GM12878 (cell line): ENCODE measurements at regions not wholly inside any gene's neighbourhood (a gene's known extent, or its start where the extent isn't known, plus 50 kb on each side); places are given as distances from the start of the nearest gene placed in this dataset.

ENCODE experiments used
- ATAC-seq: fragments of 200-7000 bp; cut with Tn5 transposase; 3 replicates; pipeline ENCODE4 v1.9.1; 2020; ENCODE audit warnings: mild to moderate bottlenecking, moderate library complexity
- BruUV-seq: library from RNA; stranded (reverse); fragments of 400-500 nt; replicated peaks from 2 replicates; lab custom pipeline; 2021; lab: Mats Ljungman, UMichigan
- CTCF ChIA-PET: fragments of 300-600 bp; sonication (Branson Sonifier 250); formaldehyde crosslinking; extraction: SDS; loops from one replicate; lab custom pipeline; 2021; ENCODE audit warnings: inconsistent platforms; lab: Yijun Ruan, JAX
- POLR2A ChIA-PET: fragments of 350-600 bp; formaldehyde crosslinking; extraction: SDS; loops from one replicate; lab custom pipeline; 2021; ENCODE audit warnings: inconsistent platforms; lab: Charles Lee
- RAD21 ChIA-PET: fragments of 300-600 bp; sonication (Branson Sonifier 250); formaldehyde crosslinking; loops from one replicate; lab custom pipeline; 2023; ENCODE audit warnings: antibody characterized with exemption; ENCODE audit not compliant: unreplicated experiment; lab: Charles Lee
- SMC1A ChIA-PET: fragments of 300-600 bp; sonication (Branson Sonifier 250); formaldehyde crosslinking; loops from one replicate; lab custom pipeline; 2023; ENCODE audit not compliant: unreplicated experiment, uncharacterized antibody; lab: Charles Lee
- DNase-seq: peaks from one replicate; pipeline ENCODE4 v3.0.0-alpha.2; 2011; ENCODE audit warnings: low read depth, low spot score
- FAIRE-seq: peaks from 3 replicates; lab custom pipeline; 2011; peaks lifted over from hg19 to GRCh38; lab: Jason Lieb, UNC
- H2AFZ ChIP-seq: 2 replicates; pipeline ENCODE4 v1.6.0; 2011; ENCODE audit warnings: low read depth, low read length, control low read depth; ENCODE audit not compliant: control insufficient read depth
- H3K27ac ChIP-seq: 2 replicates; pipeline ENCODE4 v1.5.1; 2011; ENCODE audit warnings: control low read depth; ENCODE audit not compliant: control insufficient read depth, insufficient read depth
- H3K27me3 ChIP-seq, 2 experiments: replicated peaks in 1 of 2; 2 replicates each; pipeline versions ENCODE4 v1.6.0 to v1.6.1; 2011; ENCODE audit warnings: low read length in 1 of 2; ENCODE audit not compliant: control insufficient read depth in 2 of 2, insufficient read depth in 2 of 2
- H3K36me3 ChIP-seq, 2 experiments: 2 replicates each; pipeline ENCODE4 v1.5.1; 2011; ENCODE audit warnings: low read length in 1 of 2; ENCODE audit not compliant: control insufficient read depth in 2 of 2, insufficient read depth in 2 of 2
- H3K4me1 ChIP-seq: 2 replicates; pipeline ENCODE4 v1.6.1; 2011; ENCODE audit warnings: mild to moderate bottlenecking, low read length, moderate library complexity, mixed read lengths; ENCODE audit not compliant: control insufficient read depth, insufficient read depth
- H3K4me2 ChIP-seq: 2 replicates; pipeline ENCODE4 v1.6.0; 2011; ENCODE audit warnings: control low read depth; ENCODE audit not compliant: control insufficient read depth, insufficient read depth
- H3K4me3 ChIP-seq: fragments of 200-600 bp; sonication (generic); 2 replicates; pipeline ENCODE4 v1.5.1; 2016
- H3K79me2 ChIP-seq: 2 replicates; pipeline ENCODE4 v1.6.0; 2011; ENCODE audit warnings: low read length; ENCODE audit not compliant: control insufficient read depth, insufficient read depth
- H3K9ac ChIP-seq: 2 replicates; pipeline ENCODE4 v1.8.0; 2011; ENCODE audit warnings: low read length, control low read depth, mixed read lengths; ENCODE audit not compliant: control insufficient read depth, insufficient read depth
- H3K9me3 ChIP-seq: replicated peaks from 3 replicates; pipeline ENCODE4 v1.5.1; 2011; ENCODE audit warnings: mild to moderate bottlenecking, low read length; ENCODE audit not compliant: control insufficient read depth, insufficient read depth
- H4K20me1 ChIP-seq: 2 replicates; pipeline ENCODE4 v1.6.0; 2011; ENCODE audit not compliant: control insufficient read depth, insufficient read depth
- CBFB ChIP-seq: IDR thresholded peaks from 2 replicates; pipeline ENCODE4 v1.6.1; 2016; ENCODE audit warnings: antibody characterized with exemption, low read depth
- E2F4 ChIP-seq: IDR thresholded peaks from 2 replicates; pipeline ENCODE4 v1.6.1; 2012; ENCODE audit warnings: low read depth, low read length, improper control_type of control experiment
- NFYB ChIP-seq: IDR thresholded peaks from 2 replicates; pipeline ENCODE4 v1.6.1; 2011; ENCODE audit warnings: low read depth, mild to moderate bottlenecking, low read length, improper control_type of control experiment, moderate library complexity; ENCODE audit not compliant: insufficient read depth
- RBBP5 ChIP-seq: fragments of 200-600 bp; sonication (generic); conservative IDR thresholded peaks from 2 replicates; pipeline ENCODE4 v1.6.1; 2016
- SUPT20H ChIP-seq: IDR thresholded peaks from 2 replicates; pipeline ENCODE4 v1.6.1; 2011; ENCODE audit warnings: low read depth, mild to moderate bottlenecking, low read length, moderate library complexity, borderline replicate concordance; ENCODE audit not compliant: control insufficient read depth
- TBL1XR1 ChIP-seq: IDR thresholded peaks from 2 replicates; pipeline ENCODE4 v1.6.1; 2012; ENCODE audit warnings: low read depth, low read length, improper control_type of control experiment
- ZNF217 ChIP-seq: fragments of 450-650 bp; IDR thresholded peaks from 2 replicates; pipeline ENCODE4 v1.6.1; 2017; ENCODE audit warnings: antibody characterized with exemption, mild to moderate bottlenecking
- WGBS: methylation state at CpG from one replicate; pipeline ENCODE4 v1.1.6; 2016; ENCODE audit warnings: low lambda C conversion rate; ENCODE audit not compliant: insufficient replicate concordance, insufficient coverage; ENCODE audit errors: missing lambda C conversion rate; 5-methylcytosine and 5-hydroxymethylcytosine counted together
- in situ Hi-C: fragments of 300-500 bp; cut with MboI; formaldehyde crosslinking; loops from 9 replicates; pipeline ENCODE4 v1.14.3; 2018; ENCODE audit warnings: mixed read lengths
- intact Hi-C: fragments of 100-400 bp; cut with micrococcal nuclease; formaldehyde crosslinking; loops from one replicate; pipeline ENCODE4 v1.14.2; 2022; ENCODE audit not compliant: unreplicated experiment

GRCh38 chr3:144121661-144122060, 150.0 kb downstream of the DIPK2A start:
- TF ChIP-seq E2F4 = no peak
- Histone ChIP-seq H3K9me3 (peaks cover 2% of the 10 kb centered on the region; the same call in 2 of the 3 replicates), H4K20me1 (no peaks in the 10 kb centered on the region), H3K79me2 (no peaks in the 10 kb centered on the region), H3K27ac (no peak overlapping the region), H3K4me1 (no peaks in the 10 kb centered on the region), H3K9ac (no peak overlapping the region), H2AFZ (no peak overlapping the region), H3K36me3 (no peaks in the 10 kb centered on the region), H3K4me3 (no peak overlapping the region), H3K27me3 (no peaks in the 10 kb centered on the region), H3K4me2 (no peak overlapping the region)
- ChIA-PET CTCF (no interaction called here), SMC1A (no interaction called here), RAD21 (no interaction called here), POLR2A (no interaction called here)
- FAIRE-seq (no peak), ATAC-seq (no peak), DNase-seq (no peak)
- intact Hi-C loops (no loop called here), in situ Hi-C loops (no loop called here)
- no TSS peak for BruUV-seq

- ATAC-seq = no peak
Measured at GRCh38 chr3:144127014-144127413, 155.4 kb downstream of the DIPK2A start.

More at GRCh38 chr3:144127014-144127413, 155.4 kb downstream of the DIPK2A start:
- Histone ChIP-seq H3K4me3 (peak overlapping the region; percentile 3; the same call in 1 of the 2 replicates), H2AFZ (peak overlapping the region; percentile 92), H3K27ac (peak overlapping the region; percentile 91), H3K36me3 (no peaks in the 10 kb centered on the region), H3K4me2 (peak overlapping the region; percentile 89; the same call in 1 of the 2 replicates), H3K9me3 (peaks cover 2% of the 10 kb centered on the region; the same call in 2 of the 3 replicates), H3K9ac (no peak overlapping the region), H3K79me2 (no peaks in the 10 kb centered on the region), H3K27me3 (no peaks in the 10 kb centered on the region), H4K20me1 (no peaks in the 10 kb centered on the region), H3K4me1 (peaks cover 19% of the 10 kb centered on the region; the same call in 1 of the 2 replicates)
- ChIA-PET CTCF (interaction anchor here (1.0 to 3.0 kb wide), 3 partner anchors 12 to 155 kb away, joined by 3 to 16 read pairs (median 8); partner anchors contain the start of gene DIPK2A), POLR2A (interaction anchor here (1.3 to 2.4 kb wide), 2 partner anchors 96 to 155 kb away, joined by 4 to 10 read pairs; partner anchors contain the start of gene DIPK2A), SMC1A (interaction anchor here (1.1 to 2.3 kb wide), 5 partner anchors 11 to 156 kb away, joined by 3 to 8 read pairs (median 5); partner anchors contain the start of gene DIPK2A), RAD21 (interaction anchor here (1.1 to 2.2 kb wide), 3 partner anchors 150 to 155 kb away, joined by 3 to 9 read pairs (median 3); partner anchors contain the start of gene DIPK2A)
- BruUV-seq = no TSS peak
- intact Hi-C loops (no loop called here), in situ Hi-C loops (loop anchor here (5.0 kb wide), 1 partner anchor 145 kb away; no protein-coding TSS in a partner anchor)
- WGBS = 97% methylated on average over 3 of the region's 3 CpGs
- DNase-seq (no peak), FAIRE-seq (no peak)
- TF ChIP-seq CBFB (no peak), SUPT20H (no peak), ZNF217 (no peak), NFYB (no peak), TBL1XR1 (no peak), RBBP5 (no peak)
